ENCODE measurements at regions not wholly inside any gene's neighbourhood (a gene's known extent, or its start where the extent isn't known, plus 50 kb on each side); places are given as distances from the start of the nearest gene placed in this dataset.
"Not testable (repeated sequence)": the region's sequence is repeated elsewhere in the genome, so short reads cannot be mapped to it uniquely, and the experiment has no call there.

DNA sequence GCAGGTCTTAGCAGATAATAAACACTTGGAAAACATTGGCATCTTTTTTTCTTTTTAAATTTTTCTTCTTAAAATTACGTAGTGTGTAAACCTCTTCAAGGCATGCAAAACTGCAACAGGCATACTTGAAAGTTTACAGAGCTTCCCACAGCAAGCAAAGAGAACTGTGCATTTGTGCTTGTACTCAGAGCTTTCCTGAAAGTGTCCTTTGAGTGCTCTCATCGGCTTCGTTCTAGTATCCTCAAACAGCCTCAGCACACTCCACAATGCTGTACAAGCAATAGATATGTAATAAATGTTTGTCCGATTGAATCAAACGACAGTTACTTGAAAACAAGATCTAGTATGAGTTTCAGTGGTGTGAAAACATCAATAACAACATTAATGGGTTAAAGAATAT, 227.5 kb downstream of the PAPSS1 start:
- TF ChIP-seq, protein P1, sequence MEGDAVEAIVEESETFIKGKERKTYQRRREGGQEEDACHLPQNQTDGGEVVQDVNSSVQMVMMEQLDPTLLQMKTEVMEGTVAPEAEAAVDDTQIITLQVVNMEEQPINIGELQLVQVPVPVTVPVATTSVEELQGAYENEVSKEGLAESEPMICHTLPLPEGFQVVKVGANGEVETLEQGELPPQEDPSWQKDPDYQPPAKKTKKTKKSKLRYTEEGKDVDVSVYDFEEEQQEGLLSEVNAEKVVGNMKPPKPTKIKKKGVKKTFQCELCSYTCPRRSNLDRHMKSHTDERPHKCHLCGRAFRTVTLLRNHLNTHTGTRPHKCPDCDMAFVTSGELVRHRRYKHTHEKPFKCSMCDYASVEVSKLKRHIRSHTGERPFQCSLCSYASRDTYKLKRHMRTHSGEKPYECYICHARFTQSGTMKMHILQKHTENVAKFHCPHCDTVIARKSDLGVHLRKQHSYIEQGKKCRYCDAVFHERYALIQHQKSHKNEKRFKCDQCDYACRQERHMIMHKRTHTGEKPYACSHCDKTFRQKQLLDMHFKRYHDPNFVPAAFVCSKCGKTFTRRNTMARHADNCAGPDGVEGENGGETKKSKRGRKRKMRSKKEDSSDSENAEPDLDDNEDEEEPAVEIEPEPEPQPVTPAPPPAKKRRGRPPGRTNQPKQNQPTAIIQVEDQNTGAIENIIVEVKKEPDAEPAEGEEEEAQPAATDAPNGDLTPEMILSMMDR (IDR thresholded peaks at IDR 0.05), result no peak
- TF ChIP-seq ZFX (IDR thresholded peaks at IDR 0.05; ENCODE audit: borderline replicate concordance), result no peak
- no peak overlapping the region for H3K27ac ChIP-seq

DNA sequence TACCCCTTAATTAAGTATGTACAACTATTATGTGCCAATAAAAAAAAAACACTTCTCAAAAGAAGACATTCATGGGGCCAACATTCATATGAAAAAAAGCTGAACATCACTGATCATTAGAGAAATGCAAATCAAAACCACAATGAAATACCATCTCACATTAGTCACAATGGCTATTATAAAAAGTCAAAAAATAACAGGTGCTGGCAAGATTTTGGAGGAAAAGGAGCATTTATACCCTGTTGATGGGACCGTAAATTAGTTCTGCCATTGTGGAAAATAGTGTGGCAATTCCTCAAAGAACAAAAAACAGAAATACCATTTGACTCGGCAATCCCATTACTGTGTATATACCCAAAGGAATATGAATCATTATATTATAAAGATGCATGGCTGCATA, 229.9 kb downstream of the PAPSS1 start:
- TF ChIP-seq ZFX (IDR thresholded peaks at IDR 0.05; ENCODE audit: borderline replicate concordance), result no peak
- TF ChIP-seq, protein P1 (IDR thresholded peaks at IDR 0.05), result no peak
- no peak overlapping the region for H3K27ac ChIP-seq

DNA sequence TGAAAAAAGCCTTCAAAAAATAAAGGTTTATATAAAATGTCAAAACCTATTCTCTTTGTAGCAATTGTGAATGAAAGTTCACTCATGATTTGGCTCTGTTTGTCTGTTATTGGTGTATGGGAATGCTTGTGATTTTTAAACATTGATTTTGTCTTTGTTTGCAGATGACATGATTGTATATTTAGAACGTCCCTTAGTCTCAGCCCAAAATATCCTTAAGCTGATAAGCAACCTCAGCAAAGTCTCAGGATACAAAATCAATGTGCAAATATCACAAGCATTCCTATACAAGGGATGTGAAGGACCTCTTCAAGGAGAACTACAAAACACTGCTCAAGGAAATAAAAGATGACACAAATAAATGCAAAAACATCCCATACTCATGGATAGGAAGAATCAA, 236.4 kb downstream of the PAPSS1 start:
- H3K27ac ChIP-seq, result not testable (repeated sequence)

DNA sequence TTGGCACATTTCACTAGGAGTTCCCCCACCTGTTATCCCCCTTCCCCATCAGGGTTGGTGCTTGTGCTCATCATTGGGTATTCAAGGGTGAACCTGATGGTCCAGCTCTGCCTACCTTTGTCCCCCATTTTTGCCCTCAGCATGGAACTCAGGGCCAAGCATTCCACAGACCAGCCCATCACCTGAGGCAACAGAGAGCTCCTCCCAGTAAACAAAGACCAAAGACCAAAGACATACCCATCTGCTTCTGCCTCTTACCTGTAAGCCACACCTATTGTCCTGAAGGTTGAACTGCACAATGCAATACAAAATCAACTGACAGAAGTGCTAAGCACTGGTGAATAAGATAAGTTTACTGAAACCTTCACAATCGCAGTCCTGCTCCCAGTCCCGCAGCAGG, 237.5 kb downstream of the PAPSS1 start:
- TF ChIP-seq, protein P1 (IDR thresholded peaks at IDR 0.05), result no peak
- no peak for TF ChIP-seq ZFX (IDR thresholded peaks at IDR 0.05; ENCODE audit: borderline replicate concordance)

DNA sequence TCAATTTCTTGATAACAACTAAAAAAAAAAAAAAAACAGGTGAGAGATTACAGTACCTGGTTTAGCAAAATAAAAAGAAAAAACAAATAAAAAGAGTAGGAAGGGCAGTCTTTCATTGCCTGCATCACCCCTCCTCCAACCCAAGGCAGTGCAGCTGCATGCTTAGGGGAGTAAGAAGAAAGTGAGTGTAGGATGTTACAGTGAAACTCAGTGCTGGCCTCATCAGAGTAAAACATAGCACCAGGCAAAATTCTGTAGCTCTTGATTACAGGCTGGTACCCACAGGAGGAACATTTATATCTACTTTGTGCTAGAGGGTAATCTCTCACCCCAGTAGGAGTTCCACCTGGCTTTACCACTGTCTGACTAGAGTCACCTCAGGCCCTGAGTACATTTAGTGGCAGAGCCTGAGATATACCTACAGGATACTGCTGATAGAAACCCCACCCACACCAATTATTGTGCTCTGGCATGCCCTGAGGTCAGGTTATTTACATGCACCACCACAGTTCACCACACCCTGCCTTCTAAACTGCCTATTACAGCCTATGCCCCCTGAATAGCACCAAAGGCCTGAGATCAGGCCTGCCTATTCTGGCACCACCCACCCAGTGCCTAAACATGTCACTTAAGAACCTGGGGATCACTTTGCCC, 241.6 kb downstream of the PAPSS1 start:
- H3K27ac ChIP-seq, result no peak overlapping the region
- no peak for TF ChIP-seq ZFX (IDR thresholded peaks at IDR 0.05; ENCODE audit: borderline replicate concordance)
- TF ChIP-seq, protein P1 (IDR thresholded peaks at IDR 0.05), result no peak

More for the DNA sequence above, 237.5 kb downstream of the PAPSS1 start:
- H3K27ac ChIP-seq, result no peak overlapping the region

DNA sequence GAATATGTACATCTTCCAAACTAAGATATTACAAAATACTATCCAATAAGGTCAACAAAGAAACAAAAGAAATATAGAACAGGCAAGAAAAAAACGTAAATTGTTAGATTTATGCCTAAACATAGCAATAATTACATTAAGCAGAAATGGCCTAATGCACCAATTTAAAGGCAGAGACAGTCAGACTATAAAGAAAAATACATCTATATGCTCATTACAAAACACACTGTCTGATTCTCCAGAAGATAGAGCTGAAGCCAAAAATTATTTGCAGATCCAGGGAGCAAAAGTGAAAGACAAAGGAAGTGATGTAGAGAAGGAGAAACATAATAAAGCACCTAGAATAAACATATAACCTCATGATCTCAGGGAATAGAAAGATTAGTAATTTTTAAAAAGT, 246.9 kb downstream of the PAPSS1 start:
- no peak for TF ChIP-seq ZFX (IDR thresholded peaks at IDR 0.05; ENCODE audit: borderline replicate concordance)
- TF ChIP-seq, protein P1 (IDR thresholded peaks at IDR 0.05), result no peak

DNA sequence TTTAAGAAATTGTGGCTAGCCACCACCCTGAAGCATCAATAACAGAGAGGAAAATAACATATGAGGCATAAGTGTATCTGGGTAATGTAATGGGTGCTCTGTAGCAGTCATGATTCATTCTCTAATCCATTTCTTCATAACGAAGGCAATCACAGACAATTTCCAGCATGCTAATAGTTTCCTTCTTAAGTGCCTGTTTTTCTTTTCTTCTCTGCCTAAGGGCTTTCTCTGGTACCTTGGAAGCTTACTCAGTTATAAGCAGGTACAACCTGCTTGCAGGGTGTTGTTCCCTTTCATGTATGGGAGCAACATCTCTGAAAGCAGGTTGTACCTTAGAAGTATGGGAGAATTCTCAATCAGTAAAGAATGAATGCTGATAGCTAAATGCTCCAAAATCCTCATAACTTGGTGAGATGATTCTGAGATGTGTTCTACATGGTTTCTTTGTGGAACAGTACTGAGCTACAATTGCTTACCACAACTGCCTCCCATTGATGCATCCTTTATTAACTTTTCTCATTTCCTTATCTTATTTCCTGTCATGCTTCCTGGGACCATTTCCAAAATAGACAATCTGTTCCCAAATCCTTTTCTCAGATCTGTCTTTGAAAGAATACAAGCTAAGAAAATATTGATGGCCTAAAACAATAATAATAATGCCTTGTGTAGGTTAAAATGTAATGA, 247.6 kb downstream of the PAPSS1 start:
- no peak overlapping the region for H3K27ac ChIP-seq
- TF ChIP-seq, protein P1 (IDR thresholded peaks at IDR 0.05), result no peak
- no peak for TF ChIP-seq ZFX (IDR thresholded peaks at IDR 0.05; ENCODE audit: borderline replicate concordance)

More for the DNA sequence above, 246.9 kb downstream of the PAPSS1 start:
- no peak overlapping the region for H3K27ac ChIP-seq

Data from 22Rv1 (cell line).